ENCODE measurements at regions not wholly inside any gene's neighbourhood (a gene's known extent, or its start where the extent isn't known, plus 50 kb on each side); places are given as distances from the start of the nearest gene placed in this dataset.

DNA sequence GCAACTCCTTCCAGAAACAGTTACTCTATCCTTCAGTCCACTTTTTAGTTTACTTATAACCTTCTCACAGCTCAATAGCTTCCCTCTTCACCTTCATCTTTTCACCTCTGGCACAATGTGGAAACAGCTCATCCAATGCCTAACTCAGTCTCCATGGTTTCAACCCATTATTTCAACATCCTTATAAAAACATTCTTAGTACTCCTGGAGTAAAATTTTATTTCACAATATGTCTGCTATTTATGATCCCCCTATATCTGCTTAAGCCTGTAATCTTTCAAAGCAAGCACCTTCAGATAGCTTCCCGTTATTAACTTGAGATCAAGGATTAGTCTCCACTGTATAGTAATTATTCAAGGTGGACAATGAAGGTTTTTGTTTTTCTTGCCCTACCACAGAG is 156.3 kb downstream of the GASK1B start:
- TF ChIP-seq, protein P1, sequence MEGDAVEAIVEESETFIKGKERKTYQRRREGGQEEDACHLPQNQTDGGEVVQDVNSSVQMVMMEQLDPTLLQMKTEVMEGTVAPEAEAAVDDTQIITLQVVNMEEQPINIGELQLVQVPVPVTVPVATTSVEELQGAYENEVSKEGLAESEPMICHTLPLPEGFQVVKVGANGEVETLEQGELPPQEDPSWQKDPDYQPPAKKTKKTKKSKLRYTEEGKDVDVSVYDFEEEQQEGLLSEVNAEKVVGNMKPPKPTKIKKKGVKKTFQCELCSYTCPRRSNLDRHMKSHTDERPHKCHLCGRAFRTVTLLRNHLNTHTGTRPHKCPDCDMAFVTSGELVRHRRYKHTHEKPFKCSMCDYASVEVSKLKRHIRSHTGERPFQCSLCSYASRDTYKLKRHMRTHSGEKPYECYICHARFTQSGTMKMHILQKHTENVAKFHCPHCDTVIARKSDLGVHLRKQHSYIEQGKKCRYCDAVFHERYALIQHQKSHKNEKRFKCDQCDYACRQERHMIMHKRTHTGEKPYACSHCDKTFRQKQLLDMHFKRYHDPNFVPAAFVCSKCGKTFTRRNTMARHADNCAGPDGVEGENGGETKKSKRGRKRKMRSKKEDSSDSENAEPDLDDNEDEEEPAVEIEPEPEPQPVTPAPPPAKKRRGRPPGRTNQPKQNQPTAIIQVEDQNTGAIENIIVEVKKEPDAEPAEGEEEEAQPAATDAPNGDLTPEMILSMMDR (IDR thresholded peaks at IDR 0.05; ENCODE audit: insufficient read depth, low read length): no peak
- H3K4me3 ChIP-seq (ENCODE audit: low read depth, low read length): no peak overlapping the region
- peak; percentile 76 for DNase-seq (ENCODE audit: low read depth)

DNA sequence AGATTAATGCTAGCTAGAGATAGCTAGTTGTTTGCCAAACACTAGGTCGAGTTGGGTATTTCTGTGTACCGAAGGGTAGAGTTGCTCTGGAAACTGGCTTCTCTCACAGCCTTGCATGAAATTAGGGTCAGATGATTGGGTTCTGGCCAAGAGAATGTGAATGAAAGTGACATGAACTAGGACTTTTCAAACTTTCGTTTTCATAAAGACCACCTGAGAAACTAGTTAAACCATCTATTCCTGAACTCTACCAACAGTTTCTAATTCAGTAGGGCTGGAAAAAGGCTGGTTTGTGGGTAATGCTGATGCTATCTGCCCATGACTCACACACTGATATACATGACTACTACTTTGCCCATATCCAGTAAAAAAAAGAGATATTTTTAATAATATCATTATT is 157.6 kb downstream of the GASK1B start:
- TF ChIP-seq, protein P1 (IDR thresholded peaks at IDR 0.05; ENCODE audit: insufficient read depth, low read length): no peak
- DNase-seq (ENCODE audit: low read depth): peak; percentile 57
- no peak overlapping the region for H3K4me3 ChIP-seq (ENCODE audit: low read depth, low read length)

DNA sequence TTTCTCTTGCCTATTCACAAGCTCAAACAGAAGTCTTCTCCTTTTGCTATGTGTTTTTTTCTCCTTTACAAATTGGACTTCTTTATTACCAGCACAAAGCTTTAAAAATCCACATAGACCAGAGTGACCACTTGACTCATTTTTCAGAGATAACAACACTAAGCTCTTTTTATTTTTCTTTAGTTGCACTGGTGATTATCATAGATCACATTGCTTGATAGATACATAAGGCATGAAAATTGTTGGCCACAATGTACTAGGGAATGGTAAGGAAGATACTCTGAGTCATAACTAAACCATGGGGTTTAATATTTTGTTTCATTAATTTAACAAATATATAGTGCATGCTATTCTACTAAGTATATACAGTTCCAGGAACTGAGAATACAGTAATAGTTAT is 159.0 kb downstream of the GASK1B start:
- TF ChIP-seq, protein P1 (IDR thresholded peaks at IDR 0.05; ENCODE audit: insufficient read depth, low read length): no peak
- no peak overlapping the region for H3K4me3 ChIP-seq (ENCODE audit: low read depth, low read length)
- peak; percentile 68 for DNase-seq (ENCODE audit: low read depth)

DNA sequence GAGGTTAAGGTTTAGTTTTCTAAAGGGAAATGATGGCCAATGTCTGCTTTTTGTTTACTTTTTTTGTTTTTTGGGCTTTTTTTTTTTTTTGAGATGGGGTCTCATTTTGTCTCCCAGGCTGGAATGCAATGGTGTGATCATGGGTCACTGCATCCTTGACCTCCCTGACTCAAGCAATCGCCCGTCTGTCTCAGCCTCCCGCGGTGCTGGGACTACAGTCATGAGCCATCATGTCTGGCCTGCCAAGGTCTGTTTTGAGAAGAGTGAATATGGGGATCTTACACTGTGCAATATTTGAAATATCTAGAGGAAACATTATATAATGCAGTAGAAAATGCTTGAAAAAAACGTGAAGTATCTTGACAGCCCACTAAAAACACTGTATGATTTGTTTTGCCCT is 162.5 kb downstream of the GASK1B start:
- no peak overlapping the region for H3K4me3 ChIP-seq (ENCODE audit: low read depth, low read length)
- DNase-seq (ENCODE audit: low read depth): no peak
- TF ChIP-seq, protein P1 (IDR thresholded peaks at IDR 0.05; ENCODE audit: insufficient read depth, low read length): no peak

DNA sequence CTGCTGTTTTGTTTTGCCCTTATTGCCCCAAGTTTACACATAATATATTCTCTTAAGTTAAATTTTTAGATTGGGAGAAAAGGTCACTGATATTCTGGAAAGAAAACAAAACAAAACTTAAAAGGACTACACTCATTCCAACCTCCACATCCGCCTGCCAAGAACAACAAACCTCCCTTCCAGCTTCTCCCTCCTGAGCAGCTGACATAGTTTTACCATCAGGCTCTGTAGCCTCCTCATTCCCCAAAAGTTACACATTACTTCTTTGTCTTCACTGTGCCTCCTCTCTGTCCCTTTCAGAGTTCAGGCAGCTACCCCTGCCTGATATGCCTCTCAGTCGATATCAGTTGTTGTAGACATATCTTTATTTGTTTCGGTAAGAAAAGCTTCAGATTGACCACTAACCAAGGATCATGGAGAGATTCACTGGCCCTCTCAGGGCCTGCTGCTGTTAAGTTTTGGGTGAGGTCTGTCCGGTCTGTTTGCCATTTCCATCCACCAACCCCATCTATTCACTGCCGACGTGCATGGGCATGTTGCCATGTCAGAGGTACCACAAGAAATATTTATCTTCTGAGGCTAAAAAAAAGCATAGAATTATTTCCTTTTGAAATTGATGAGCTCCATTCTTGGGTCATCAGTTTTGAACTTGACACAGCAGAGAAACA is 164.1 kb downstream of the GASK1B start:
- TF ChIP-seq, protein P1 (IDR thresholded peaks at IDR 0.05; ENCODE audit: insufficient read depth, low read length): no peak
- H3K4me3 ChIP-seq (ENCODE audit: low read depth, low read length): no peak overlapping the region
- DNase-seq (ENCODE audit: low read depth): peak; percentile 84

DNA sequence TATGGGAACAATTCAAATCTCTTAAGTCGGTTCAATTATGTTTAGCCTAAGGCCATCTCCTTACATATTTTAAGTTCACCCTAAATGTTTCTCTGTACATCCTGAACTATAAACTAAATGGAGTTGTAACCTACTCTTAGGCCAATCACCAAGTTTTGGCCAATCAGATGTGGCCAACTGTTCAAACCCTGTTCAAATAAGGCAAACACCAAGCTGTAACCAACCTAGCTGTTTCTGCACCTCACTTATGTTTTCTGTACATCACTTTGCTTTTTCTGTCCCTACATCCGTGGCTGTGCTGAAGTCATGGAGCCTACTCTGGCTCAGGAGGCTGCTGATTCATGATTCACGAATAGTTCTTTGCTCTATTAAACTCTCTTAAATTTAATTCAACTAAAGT is 165.3 kb downstream of the GASK1B start:
- TF ChIP-seq, protein P1 (IDR thresholded peaks at IDR 0.05; ENCODE audit: insufficient read depth, low read length): no peak
- no peak for DNase-seq (ENCODE audit: low read depth)
- H3K4me3 ChIP-seq (ENCODE audit: low read depth, low read length): no peak overlapping the region

DNA sequence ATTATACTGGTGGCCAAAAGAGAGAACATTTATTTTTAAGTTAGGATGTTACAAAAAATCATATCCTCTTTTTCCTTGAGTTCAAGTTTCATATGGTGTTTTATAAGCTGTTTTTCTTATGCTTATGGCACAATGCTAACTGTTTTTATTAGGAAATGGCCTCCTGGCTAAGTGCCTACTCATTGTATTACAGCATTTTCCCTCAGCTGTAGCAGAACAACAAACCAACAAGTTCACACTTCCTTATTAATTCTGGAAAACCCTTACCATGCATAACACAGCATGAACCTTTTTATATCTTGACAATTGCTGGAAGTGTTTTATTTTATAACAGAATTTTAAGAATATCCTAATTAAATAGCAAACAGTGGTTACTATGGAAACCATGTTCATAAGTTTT is 165.8 kb downstream of the GASK1B start:
- DNase-seq (ENCODE audit: low read depth): peak; percentile 64
- H3K4me3 ChIP-seq (ENCODE audit: low read depth, low read length): no peak overlapping the region
- TF ChIP-seq, protein P1 (IDR thresholded peaks at IDR 0.05; ENCODE audit: insufficient read depth, low read length): no peak

Data from fibroblast of the aortic adventitia (primary cell).